ENCODE measurements at regions not wholly inside any gene's neighbourhood (a gene's known extent, or its start where the extent isn't known, plus 50 kb on each side); places are given as distances from the start of the nearest gene placed in this dataset.

DNA sequence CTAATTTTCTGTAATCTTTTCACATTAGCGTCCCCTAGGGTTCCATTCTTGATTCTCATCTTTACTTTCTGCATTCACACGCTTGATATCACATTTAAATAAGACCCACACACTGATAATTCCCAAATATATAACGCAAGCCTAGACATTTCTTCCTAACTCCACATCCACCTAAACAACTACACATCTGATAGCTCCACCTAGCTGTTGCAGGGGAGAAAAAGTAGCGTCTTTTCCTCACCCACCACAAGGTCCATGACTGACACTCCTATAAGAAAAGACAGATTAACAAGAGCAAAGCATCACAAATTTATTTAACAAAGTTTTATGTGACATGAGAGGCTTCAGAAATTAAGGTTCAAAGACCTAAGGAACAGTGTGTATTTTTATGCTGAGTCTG lies 862.2 kb upstream of the DDX18 start:
- TF ChIP-seq, protein P1, sequence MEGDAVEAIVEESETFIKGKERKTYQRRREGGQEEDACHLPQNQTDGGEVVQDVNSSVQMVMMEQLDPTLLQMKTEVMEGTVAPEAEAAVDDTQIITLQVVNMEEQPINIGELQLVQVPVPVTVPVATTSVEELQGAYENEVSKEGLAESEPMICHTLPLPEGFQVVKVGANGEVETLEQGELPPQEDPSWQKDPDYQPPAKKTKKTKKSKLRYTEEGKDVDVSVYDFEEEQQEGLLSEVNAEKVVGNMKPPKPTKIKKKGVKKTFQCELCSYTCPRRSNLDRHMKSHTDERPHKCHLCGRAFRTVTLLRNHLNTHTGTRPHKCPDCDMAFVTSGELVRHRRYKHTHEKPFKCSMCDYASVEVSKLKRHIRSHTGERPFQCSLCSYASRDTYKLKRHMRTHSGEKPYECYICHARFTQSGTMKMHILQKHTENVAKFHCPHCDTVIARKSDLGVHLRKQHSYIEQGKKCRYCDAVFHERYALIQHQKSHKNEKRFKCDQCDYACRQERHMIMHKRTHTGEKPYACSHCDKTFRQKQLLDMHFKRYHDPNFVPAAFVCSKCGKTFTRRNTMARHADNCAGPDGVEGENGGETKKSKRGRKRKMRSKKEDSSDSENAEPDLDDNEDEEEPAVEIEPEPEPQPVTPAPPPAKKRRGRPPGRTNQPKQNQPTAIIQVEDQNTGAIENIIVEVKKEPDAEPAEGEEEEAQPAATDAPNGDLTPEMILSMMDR (conservative IDR thresholded peaks at IDR 0.05; ENCODE audit: low read depth, low read length): peak; percentile 81
- TF ChIP-seq EZH2phosphoT487 (IDR thresholded peaks at IDR 0.05; ENCODE audit: borderline replicate concordance, low read length) (no peak), EZH2 (IDR thresholded peaks at IDR 0.05; ENCODE audit: low read length, unreplicated experiment) (no peak)
- no TSS peak for BruUV-seq (replicated peaks)
- H4K20me1 ChIP-seq (ENCODE audit: low read length): no peaks in the 10 kb centered on the region
- ChIA-PET POLR2A (ENCODE audit: unreplicated experiment) (no interaction called here), CTCF (no interaction called here)
- H3K4me1 ChIP-seq (ENCODE audit: insufficient read depth, low read length): no peaks in the 10 kb centered on the region
- no peak overlapping the region for H3K4me2 ChIP-seq (ENCODE audit: low read length)
- DNase-seq (peak; percentile 52), ATAC-seq (no peak)
- H2AFZ ChIP-seq (ENCODE audit: low read length): no peak overlapping the region
- H3K27me3 ChIP-seq (ENCODE audit: low read length): no peaks in the 10 kb centered on the region
- no peaks in the 10 kb centered on the region for H3K9me2 ChIP-seq (replicated peaks; ENCODE audit: low read length)
- H3K36me3 ChIP-seq (ENCODE audit: low read depth, low read length): no peaks in the 10 kb centered on the region
- no peak overlapping the region for H3K4me3 ChIP-seq (ENCODE audit: low read length)
- H3K9me3 ChIP-seq (ENCODE audit: low read length): no peaks in the 10 kb centered on the region
- H3K27ac ChIP-seq (ENCODE audit: low read length): no peak overlapping the region
- no peaks in the 10 kb centered on the region for H3F3A ChIP-seq (ENCODE audit: low read length, unreplicated experiment)
- H3K9ac ChIP-seq (ENCODE audit: low read length): no peak overlapping the region
- intact Hi-C loops (cut with micrococcal nuclease): loop anchor here (1.0 kb wide), 1 partner anchor 205 kb away; no protein-coding TSS in a partner anchor
- no peaks in the 10 kb centered on the region for H3K79me2 ChIP-seq (ENCODE audit: low read length)

DNA sequence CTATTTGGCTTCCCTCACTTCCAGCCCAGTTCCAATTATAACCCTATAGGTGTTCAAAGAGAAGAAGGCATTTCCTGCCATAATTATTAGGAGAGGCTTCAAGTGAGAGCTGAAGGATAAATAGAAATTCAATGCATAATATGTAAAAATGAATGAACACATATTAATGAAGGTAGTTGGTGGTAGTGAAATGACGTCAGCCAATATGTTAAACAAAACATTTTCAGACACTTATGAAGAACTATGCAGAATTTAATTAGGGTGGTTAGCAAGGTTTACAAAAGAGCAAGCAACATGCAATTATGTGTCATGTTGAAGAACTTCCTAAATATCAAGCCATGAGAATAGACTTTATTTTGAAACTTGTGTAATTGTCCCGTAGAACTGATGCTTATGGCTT lies 858.8 kb upstream of the DDX18 start:
- no peak overlapping the region for H3K9ac ChIP-seq (ENCODE audit: low read length)
- ChIA-PET POLR2A (ENCODE audit: unreplicated experiment) (no interaction called here), CTCF (no interaction called here)
- H3K27ac ChIP-seq (ENCODE audit: low read length): no peak overlapping the region
- H3K9me3 ChIP-seq (ENCODE audit: low read length): no peaks in the 10 kb centered on the region
- intact Hi-C loops (cut with micrococcal nuclease): no loop called here
- H3K9me2 ChIP-seq (replicated peaks; ENCODE audit: low read length): no peaks in the 10 kb centered on the region
- no peaks in the 10 kb centered on the region for H3K79me2 ChIP-seq (ENCODE audit: low read length)
- DNase-seq (no peak), ATAC-seq (no peak)
- no peaks in the 10 kb centered on the region for H3K27me3 ChIP-seq (ENCODE audit: low read length)
- no TSS peak for BruUV-seq (replicated peaks)
- H3K4me3 ChIP-seq (ENCODE audit: low read length): no peak overlapping the region
- H3K4me2 ChIP-seq (ENCODE audit: low read length): no peak overlapping the region
- no peaks in the 10 kb centered on the region for H3K36me3 ChIP-seq (ENCODE audit: low read depth, low read length)
- no peaks in the 10 kb centered on the region for H3F3A ChIP-seq (ENCODE audit: low read length, unreplicated experiment)
- H2AFZ ChIP-seq (ENCODE audit: low read length): no peak overlapping the region
- H3K4me1 ChIP-seq (ENCODE audit: insufficient read depth, low read length): no peaks in the 10 kb centered on the region
- H4K20me1 ChIP-seq (ENCODE audit: low read length): no peaks in the 10 kb centered on the region
- TF ChIP-seq EZH2 (IDR thresholded peaks at IDR 0.05; ENCODE audit: low read length, unreplicated experiment): no peak
- TF ChIP-seq EZH2phosphoT487 (IDR thresholded peaks at IDR 0.05; ENCODE audit: borderline replicate concordance, low read length): no peak
- TF ChIP-seq, protein P1 (conservative IDR thresholded peaks at IDR 0.05; ENCODE audit: low read depth, low read length): no peak

DNA sequence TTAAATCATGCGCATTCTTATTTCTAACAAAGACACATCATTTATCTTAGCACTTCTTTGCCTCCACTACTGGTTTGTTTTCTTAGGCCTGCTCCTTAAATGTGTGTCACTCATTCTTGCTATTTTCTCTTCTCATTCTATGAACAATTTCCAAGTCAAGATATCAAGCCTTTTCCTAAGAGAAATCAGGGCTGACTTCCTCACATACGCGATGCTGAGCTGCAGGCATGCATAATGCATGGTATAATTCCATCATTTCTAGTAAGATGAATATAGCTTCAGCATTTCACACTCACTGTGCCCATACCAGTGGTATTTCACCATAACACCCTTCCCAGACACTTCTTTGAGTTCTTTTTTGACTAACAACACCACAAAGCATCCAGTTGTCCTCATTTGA lies 838.9 kb upstream of the DDX18 start:
- H2AFZ ChIP-seq (ENCODE audit: low read length): no peak overlapping the region
- no peak overlapping the region for H3K4me3 ChIP-seq (ENCODE audit: low read length)
- H4K20me1 ChIP-seq (ENCODE audit: low read length): no peaks in the 10 kb centered on the region
- no peak for TF ChIP-seq EZH2phosphoT487 (IDR thresholded peaks at IDR 0.05; ENCODE audit: borderline replicate concordance, low read length)
- TF ChIP-seq EZH2 (IDR thresholded peaks at IDR 0.05; ENCODE audit: low read length, unreplicated experiment): no peak
- TF ChIP-seq, protein P1 (conservative IDR thresholded peaks at IDR 0.05; ENCODE audit: low read depth, low read length): no peak
- no peaks in the 10 kb centered on the region for H3K36me3 ChIP-seq (ENCODE audit: low read depth, low read length)
- CTCF ChIA-PET: no interaction called here
- ATAC-seq (no peak), DNase-seq (no peak)
- BruUV-seq (replicated peaks): no TSS peak
- POLR2A ChIA-PET (ENCODE audit: unreplicated experiment): no interaction called here
- H3K27ac ChIP-seq (ENCODE audit: low read length): no peak overlapping the region
- H3F3A ChIP-seq (ENCODE audit: low read length, unreplicated experiment): no peaks in the 10 kb centered on the region
- no peak overlapping the region for H3K9ac ChIP-seq (ENCODE audit: low read length)
- no peaks in the 10 kb centered on the region for H3K79me2 ChIP-seq (ENCODE audit: low read length)
- intact Hi-C loops (cut with micrococcal nuclease): no loop called here
- no peaks in the 10 kb centered on the region for H3K9me3 ChIP-seq (ENCODE audit: low read length)
- no peak overlapping the region for H3K4me2 ChIP-seq (ENCODE audit: low read length)
- H3K27me3 ChIP-seq (ENCODE audit: low read length): no peaks in the 10 kb centered on the region
- no peaks in the 10 kb centered on the region for H3K9me2 ChIP-seq (replicated peaks; ENCODE audit: low read length)
- no peaks in the 10 kb centered on the region for H3K4me1 ChIP-seq (ENCODE audit: insufficient read depth, low read length)

Measured in PC-3 (cell line).